ENCODE measurements at regions not wholly inside any gene's neighbourhood (a gene's known extent, or its start where the extent isn't known, plus 50 kb on each side); places are given as distances from the start of the nearest gene placed in this dataset.

- TF ChIP-seq CTCF (IDR thresholded peaks at IDR 0.05) (no peak), POLR2A (IDR thresholded peaks at IDR 0.05) (no peak)
Measured at GRCh38 chr5:72618708-72619107, 111.5 kb upstream of the ZNF366 start.
